T-helper 22 cell (primary cell): ENCODE measurements at regions not wholly inside any gene's neighbourhood (a gene's known extent, or its start where the extent isn't known, plus 50 kb on each side); places are given as distances from the start of the nearest gene placed in this dataset.
"Not testable (repeated sequence)": the region's sequence is repeated elsewhere in the genome, so short reads cannot be mapped to it uniquely, and the experiment has no call there.

ENCODE experiments used
- DNase-seq: peaks from one replicate; pipeline ENCODE4 v3.0.0-alpha.2; 2020; ENCODE audit warnings: low read depth

DNA sequence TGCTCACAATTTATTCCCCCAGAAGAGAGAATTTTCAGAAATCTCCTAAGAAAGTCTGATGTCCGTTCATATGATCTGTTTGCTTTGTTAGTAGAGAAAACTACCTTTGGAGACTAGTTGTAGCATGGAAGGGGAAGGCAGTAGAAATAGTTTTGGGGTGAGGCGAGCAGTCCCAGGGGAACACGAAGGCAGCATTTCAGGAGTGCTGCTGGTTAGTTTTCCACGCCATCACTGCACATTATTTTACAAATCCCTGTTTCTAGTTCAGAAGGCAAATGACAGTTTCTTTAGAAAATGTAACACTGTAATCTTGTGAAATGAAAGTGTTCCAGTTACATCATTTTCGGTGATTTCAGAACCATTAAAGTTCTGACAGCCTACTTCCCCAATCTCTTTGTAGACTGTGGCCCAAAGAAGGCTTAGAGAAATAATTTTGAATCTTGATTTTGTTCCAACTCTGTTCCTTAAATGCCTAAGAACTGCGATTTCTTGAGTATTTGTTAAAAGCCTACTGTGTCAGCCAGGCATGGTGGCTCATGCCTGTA, 123.8 kb downstream of the LAT start:
- not testable (repeated sequence) for DNase-seq

DNA sequence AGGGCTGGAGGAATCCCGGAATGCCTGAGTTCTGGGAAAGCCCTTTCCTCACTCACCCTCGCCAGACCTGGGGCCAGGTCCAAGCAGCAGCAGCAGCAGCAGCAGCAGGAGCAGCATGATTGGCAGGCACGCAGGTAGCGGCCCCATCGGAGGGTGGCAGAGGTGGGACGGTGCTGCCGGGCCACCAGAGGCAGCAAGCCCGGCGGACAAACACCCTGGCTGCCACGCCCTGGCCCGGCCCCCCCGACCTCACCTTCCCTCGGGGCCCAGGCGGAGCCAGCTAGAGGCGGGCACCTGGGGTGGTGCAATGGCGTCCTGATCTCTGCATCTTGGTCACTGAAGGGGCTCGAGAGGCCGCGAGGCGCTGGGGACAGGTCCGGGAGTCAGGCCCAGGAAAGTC, 122.4 kb downstream of the LAT start:
- no peak for DNase-seq

DNA sequence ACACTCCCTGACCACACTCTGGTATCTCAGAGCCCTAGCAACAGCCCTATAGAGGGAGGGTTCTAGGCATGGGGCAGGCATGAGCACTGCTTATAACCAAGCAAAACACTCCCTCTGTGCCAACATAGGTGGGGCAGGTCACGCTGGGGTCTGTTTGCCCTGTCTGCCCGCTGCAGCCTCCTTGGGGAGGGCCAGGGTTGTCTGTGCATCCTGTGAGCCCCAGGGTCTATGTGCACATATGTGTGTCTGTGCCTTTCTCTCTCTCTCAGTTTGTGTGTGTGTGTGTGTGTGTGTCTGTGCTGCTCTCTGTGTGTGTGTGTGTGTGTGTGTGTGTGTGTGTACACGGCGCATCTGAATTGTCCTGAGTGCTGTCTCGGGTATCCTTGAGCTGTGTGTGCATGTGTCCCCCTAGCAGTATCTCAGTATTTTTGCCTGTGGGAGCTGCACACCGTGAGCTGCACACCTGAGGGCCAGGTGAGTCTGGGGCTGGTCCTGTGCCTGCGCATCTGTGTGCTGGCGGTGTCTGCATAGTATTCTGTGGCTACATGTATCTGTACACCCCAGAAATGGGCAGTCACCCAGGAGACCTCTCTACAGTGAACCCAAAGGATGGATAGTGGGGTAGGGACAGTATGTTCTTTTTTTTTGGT, 121.5 kb downstream of the LAT start:
- DNase-seq, result not testable (repeated sequence)

DNA sequence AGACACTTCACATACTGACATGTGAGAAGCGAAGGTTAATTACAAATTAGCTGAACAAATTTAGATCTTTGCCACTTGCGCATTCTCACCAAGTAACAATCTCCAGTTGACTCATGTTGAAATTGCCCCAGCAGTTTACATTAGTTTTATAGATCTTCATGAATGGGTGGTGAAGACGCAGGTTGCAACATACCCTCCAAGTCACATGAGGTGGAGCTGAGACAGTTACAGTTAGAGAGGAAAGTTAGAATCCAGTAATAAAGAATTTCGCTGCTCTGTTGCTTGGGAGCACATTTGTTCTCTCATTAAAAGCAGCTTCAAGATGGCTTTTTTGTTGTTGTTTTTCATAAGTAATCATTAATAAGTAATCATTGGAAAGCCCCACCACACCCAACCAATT, 119.7 kb downstream of the LAT start:
- not testable (repeated sequence) for DNase-seq

DNA sequence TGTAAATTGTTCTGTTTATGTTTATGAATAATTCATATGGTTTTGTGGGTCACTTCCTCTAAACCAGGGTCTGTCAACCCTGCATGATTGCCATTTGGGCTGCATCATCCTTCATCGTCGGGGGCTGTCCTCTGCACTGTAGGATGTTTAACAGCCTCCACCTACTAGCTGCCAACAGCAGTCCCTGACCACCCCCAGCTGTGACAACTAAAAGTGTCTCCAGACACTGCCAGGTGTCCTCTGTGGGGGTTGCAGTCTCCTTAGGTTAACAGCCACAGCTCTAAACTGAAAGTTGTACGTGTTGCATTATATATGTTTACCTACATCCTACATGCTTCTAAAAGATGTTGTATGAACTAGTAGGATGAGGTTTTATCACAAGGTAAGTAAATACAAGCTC, 113.1 kb downstream of the LAT start:
- not testable (repeated sequence) for DNase-seq

DNA sequence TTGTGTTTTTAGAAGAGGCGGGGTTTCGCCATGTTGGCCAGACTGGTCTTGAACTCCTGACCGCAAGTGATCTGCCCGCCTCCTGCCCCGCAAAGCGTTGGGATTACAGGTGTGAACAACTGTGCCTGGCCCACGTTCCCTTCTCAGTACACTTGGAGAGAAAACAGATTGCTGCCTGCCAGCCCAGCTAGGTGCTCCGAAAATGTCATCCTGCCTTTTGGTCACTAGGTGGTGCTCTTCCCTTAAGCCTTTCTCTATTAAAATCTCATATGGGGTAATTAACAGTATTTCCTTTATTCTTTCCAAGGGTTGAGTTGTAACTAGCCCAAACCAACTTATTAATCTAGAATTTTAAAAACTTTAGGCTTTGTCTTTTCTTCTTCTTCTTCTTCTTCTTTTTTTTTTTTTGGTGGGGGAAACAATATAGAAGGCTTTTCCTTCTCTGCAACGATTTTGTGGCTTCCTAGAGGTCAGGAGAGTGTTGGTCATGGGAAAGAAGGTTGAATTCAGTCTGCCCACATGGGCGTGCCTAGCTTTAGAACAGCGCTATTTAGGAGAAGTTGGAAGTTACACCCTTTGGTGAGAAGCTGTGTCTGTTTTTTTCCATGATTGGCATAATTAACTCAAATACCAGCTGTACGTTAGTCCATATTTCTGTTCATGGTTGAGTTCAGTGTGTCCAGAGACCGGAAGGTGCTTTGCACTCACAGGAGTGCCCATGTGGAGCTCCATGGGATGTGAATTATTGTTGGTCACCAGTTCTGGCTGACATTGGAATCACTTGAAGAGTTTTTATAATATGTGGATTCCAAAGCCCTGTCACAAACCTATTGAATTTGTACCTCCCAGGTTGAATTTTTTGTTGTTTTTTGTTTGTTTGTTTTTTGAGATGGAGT, 110.1 kb downstream of the LAT start:
- DNase-seq, result not testable (repeated sequence)

DNA sequence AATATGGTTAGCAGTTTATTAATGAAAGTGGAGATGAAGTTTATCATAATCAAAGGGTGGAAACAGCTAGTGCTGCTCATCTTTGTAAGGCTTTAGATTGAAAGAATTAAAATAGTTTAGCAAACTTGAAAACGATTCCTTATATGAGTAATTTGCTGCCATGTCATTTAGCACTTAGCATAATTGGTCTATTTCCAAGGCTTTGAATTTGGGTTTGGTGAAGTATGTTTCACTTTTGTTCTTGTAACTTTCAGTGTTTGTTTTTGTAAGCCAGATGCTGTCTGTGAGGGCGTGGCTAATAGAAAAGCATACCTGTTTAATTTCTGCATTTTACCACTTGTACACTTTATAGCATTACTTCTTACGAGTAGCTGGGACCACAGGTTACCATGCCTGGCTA, 109.5 kb downstream of the LAT start:
- not testable (repeated sequence) for DNase-seq

DNA sequence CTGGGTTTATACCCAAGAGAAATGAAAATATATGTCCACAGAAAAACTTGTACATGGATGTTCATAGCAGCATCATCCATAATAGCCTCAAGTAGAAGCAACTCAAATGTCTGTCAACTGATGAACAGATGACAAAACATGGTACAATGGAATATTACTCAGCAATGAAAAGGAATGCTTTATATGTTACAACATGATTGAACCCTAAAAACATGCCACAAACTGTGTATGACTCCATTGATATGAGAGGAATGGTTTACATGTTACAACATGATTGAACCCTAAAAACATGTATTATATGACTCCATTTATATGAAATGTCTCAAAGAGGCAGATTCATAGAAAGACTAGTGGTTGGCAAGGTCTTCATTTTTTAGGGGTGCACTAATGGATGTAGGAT, 104.8 kb downstream of the LAT start:
- DNase-seq, result not testable (repeated sequence)

DNA sequence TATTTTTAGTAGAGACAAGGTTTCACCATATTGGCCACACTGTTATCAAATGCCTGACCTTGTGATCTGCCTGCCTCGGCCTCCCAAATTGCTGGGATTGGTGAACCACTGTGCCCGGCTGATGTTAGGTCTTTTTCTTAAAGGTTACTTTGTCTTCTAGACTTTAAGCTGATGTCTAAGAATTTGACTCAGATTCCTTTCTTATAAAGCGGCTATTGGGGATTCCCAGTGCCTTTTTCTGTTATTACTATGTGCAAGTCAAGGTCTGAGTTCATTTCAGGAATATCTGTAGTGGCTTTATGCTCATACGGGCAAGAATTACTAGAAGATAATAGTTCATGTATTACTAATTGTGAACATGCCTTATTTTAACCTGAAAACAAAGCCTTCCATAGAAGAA, 102.8 kb downstream of the LAT start:
- not testable (repeated sequence) for DNase-seq

DNA sequence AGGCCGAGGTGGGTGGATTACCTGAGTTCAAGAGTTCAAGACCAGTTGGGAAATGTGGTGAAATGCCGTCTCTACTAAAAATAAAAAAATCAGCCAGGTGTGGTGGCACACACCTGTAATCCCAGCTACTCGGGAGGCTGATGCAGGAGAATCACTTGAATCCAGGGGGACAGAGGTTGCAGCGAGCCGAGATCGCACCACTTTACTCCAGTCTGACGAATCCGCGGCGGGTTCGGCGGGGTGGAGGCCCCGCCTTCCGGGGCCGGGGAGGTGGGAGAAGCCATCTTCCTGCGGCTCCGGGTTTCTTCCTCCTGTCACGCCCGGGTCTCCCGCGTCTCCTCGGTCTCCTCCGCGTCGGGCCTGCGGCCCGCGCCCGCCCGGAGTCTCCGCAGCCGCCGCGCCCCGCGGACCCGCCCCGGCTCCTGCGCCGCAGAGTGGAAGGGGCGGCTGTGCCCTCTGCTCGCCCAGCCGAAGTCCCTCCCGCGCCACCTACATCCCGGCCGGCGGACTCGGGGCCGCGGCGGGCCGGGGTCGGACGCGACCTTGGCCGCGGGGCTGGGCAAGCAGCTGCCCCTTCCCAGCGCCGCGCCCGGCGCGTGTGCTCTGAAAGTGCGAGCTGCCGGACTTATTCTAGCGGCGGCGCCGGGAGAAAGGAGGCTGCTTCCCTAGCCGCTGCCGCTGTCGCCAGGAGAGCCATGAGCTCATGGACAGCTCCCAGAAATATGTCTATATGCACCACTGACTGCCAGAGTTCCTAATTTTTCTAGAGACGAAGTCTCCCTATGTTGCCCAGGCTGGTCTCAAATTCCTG, 97.2 kb downstream of the LAT start:
- DNase-seq, result peak; percentile 11

DNA sequence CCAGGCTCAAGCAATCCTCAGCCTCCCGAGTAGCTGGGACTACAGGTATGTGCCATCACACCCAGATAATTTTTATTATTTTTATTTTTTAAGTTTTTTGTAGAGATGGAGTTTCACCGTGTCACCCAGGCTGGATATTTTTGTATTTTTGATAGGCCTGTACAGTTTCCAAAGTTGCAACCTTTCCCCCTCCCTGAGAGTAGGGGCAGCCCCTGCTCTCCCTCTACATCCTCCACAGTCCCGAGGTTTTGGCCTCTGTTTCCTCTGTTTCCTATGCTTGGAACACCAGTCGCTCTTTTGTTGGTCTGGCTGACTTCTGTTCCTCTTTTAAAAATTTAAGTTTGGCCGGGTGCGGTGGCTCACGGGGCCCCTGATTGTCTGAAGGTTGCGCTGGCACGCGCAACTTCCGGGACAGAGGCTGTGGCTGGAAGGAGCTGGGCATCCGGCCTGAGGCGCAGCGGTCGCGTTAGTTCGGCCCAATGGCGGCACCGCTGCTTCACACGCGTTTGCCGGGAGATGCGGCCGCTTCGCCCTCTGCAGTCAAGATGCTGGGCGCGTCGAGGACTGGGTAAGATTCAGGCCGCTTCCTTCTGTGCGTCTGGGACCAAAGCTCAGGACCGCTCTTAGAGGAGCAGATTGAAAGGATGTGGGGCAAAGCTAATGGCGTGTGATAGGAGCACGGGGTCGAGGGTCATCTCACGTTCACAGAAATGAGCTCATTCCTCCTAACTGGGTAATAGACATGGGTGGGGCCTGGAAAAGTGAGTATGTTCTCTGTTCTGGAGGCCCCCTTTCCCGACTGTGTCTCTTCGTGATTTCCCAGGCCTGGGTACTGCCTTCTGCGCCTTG, 89.9 kb downstream of the LAT start:
- DNase-seq, result peak; percentile 5

DNA sequence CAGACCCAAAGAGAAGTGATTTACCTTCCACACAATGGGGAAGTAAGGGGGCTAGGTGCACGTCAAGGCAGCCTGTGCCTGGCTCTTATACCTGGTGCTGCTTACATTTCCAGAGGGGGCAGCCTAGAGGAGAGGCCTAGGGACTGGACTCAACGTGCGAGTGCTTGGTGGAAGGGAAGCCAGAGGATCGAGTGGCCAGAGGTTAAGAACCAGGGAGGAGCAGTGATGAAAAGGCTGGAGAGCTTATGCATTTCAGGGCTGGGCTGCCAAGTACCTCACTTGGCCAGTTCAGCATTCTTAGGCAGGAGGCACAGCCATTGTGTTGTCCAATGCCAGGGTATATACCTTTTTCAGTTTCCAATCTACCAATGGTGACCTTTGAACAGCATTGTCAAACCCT, 77.4 kb downstream of the LAT start:
- DNase-seq, result not testable (repeated sequence)

DNA sequence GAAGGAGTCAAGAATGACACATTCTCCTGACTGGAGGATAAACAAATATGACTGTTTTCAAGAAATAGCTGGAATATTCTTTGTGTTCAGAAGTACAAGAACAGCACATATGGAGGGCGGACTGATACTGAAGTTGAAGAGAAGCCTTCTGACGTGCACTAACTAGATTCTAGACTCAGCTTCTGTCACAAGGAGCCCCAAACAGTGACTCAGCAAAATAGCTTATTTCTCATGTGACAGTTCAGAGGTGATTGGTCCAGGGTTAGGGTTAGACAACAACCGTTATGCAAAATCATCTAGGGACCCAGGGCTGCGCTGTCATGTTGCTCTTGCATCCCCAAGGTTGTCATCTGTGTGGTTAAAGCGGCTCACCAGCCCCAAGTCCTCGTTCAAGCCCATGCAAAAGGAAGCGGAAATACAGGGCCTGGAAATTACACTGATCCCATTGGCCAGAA, 76.6 kb downstream of the LAT start:
- not testable (repeated sequence) for DNase-seq

DNA sequence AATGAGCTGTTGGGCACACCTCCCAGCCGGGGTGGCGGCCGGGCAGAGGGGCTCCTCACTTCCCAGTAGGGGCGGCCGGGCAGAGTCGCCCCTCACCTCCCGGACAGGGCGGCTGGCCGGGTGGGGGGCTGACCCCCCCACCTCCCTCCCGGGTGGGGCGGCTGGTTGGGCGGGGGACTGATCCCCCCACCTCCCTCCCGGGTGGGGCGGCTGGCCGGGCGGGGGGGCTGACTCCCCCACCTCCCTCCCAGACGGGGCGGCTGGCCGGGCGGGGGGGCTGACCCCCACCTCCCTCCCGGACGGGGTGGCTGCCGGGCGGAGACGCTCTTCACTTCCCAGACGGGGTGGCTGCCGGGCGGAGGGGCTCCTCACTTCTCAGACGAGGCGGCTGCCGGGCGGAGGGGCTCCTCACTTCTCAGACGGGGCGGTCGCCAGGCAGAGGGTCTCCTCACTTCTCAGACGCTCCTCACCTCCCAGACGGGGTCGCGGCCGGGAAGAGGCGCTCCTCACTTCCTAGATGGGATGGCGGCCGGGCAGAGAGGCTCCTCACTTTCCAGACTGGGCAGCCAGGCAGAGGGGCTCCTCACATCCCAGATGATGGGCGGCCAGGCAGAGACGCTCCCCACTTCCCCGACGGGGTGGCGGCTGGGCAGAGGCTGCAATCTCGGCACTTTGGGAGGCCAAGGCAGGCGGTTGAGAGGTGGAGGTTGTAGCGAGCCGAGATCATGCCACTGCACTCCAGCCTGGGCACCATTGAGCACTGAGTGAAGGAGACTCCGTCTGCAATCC, 75.4 kb downstream of the LAT start:
- DNase-seq, result not testable (repeated sequence)

DNA sequence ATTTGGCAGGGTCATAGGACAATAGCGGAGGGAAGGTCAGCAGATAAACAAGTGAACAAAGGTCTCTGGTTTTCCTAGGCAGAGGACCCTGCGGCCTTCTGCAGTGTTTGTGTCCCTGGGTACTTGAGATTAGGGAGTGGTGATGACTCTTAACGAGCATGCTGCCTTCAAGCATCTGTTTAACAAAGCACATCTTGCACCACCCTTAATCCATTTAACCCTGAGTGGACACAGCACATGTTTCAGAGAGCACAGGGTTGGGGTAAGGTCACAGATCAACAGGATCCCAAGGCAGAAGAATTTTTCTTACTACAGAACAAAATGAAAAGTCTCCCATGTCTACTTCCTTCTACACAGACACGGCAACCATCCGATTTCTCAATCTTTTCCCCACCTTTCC, 74.7 kb downstream of the LAT start:
- DNase-seq, result not testable (repeated sequence)
